ENCODE measurements at regions not wholly inside any gene's neighbourhood (a gene's known extent, or its start where the extent isn't known, plus 50 kb on each side); places are given as distances from the start of the nearest gene placed in this dataset.

DNA sequence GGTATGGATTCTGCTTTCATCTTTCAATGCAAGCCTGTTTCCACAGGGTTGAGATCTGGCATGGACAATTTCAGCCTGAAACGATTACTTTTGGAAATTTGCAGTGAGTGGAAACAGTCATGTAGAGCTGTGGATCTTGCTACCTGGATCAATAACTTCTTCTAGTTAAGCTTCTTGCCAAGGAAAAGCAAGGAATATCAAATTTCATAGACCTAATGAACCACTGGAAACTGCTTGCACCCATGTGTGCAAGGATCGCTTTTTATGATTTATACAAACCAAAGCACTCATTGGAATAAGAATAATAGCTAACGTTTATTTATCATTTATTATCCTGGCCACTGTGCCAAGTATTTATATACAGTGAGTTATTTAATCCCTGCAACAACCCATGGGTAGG is 392.8 kb downstream of the KCNRG start:
- TF ChIP-seq CTCF (conservative IDR thresholded peaks at IDR 0.05) (no peak), EZH2 (IDR thresholded peaks at IDR 0.05; ENCODE audit: low read depth) (no peak)

Measured in PC-9 (cell line).